AG04449 (cell line): ENCODE measurements at regions not wholly inside any gene's neighbourhood (a gene's known extent, or its start where the extent isn't known, plus 50 kb on each side); places are given as distances from the start of the nearest gene placed in this dataset.

Experiments
- CTCF ChIA-PET: fragments of 350-600 bp; formaldehyde crosslinking; extraction: SDS; loops from one replicate; lab custom pipeline; 2021; ENCODE audit warnings: antibody characterized with exemption; lab: Yijun Ruan, JAX
- POLR2A ChIA-PET: fragments of 400-600, 350-600 bp; formaldehyde crosslinking; extraction: SDS; loops from one replicate; lab custom pipeline; 2020; ENCODE audit warnings: antibody characterized with exemption, inconsistent platforms; lab: Yijun Ruan, JAX
- DNase-seq: peaks from one replicate; pipeline ENCODE4 v3.0.0-alpha.2; 2010; ENCODE audit warnings: low read depth, low spot score
- H3K4me3 ChIP-seq: 2 replicates; pipeline ENCODE4 v1.5.1; 2011; ENCODE audit warnings: low read depth, mild to moderate bottlenecking, control low read depth, low read length
- TF ChIP-seq, protein P1 (sequence below): IDR thresholded peaks from one replicate; pipeline ENCODE4 v1.5.1; 2011; ENCODE audit warnings: mild to moderate bottlenecking, moderate library complexity, low read length, control low read depth, inconsistent platforms; ENCODE audit not compliant: insufficient read depth; ENCODE audit errors: missing control alignments

DNA sequence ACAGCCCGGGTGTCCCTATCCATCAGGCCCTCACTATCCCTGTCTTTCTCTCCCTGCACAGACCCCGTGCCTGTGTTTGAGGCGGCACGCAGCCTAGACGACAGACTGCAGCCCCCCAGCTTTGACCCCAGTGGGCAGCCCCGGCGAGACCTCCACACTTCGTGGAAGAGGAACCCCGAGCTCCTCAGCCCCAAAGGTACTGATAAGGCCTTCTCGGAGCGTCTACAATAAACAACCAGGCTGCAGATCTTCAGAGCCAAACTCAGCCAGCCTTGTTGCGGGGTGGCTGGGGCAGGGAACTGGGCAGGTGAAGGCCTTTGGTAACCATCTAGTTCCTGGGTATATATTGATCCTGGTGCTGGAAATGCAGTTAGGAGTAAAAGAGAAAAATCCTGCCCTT is 77.5 kb downstream of the PHETA1 start:
- POLR2A ChIA-PET = no interaction called here
- no peak for DNase-seq
- CTCF ChIA-PET = interaction anchor here (1.0 kb wide), 1 partner anchor 10 kb away, joined by 3 read pairs; no protein-coding TSS in a partner anchor
- TF ChIP-seq, protein P1, sequence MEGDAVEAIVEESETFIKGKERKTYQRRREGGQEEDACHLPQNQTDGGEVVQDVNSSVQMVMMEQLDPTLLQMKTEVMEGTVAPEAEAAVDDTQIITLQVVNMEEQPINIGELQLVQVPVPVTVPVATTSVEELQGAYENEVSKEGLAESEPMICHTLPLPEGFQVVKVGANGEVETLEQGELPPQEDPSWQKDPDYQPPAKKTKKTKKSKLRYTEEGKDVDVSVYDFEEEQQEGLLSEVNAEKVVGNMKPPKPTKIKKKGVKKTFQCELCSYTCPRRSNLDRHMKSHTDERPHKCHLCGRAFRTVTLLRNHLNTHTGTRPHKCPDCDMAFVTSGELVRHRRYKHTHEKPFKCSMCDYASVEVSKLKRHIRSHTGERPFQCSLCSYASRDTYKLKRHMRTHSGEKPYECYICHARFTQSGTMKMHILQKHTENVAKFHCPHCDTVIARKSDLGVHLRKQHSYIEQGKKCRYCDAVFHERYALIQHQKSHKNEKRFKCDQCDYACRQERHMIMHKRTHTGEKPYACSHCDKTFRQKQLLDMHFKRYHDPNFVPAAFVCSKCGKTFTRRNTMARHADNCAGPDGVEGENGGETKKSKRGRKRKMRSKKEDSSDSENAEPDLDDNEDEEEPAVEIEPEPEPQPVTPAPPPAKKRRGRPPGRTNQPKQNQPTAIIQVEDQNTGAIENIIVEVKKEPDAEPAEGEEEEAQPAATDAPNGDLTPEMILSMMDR = no peak
- H3K4me3 ChIP-seq = no peak overlapping the region

DNA sequence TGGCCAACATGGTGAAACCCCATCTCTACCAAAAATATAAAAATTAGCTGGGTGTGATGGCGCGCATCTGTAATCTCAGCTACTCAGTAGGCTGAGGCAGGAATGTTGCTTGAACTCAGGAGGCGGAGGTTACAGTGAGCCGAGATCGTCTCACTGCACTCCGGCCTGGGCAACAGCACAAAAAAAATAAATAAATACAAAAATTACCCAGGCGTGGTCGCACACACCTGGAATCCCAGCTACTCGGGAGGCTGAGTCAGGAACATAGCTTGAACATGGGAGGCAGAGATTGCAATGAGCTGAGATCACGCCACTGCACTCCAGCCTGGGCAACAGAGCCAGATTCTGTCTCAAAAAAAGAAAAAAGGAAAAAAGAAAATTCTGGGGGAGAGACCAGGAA is 80.1 kb downstream of the PHETA1 start:
- H3K4me3 ChIP-seq = no peak overlapping the region
- CTCF ChIA-PET = interaction anchor here (1.7 to 2.4 kb wide), 2 partner anchors 10 to 20 kb away, joined by 4 to 14 read pairs; no protein-coding TSS in a partner anchor
- no peak for DNase-seq
- TF ChIP-seq, protein P1 = no peak
- POLR2A ChIA-PET = no interaction called here

DNA sequence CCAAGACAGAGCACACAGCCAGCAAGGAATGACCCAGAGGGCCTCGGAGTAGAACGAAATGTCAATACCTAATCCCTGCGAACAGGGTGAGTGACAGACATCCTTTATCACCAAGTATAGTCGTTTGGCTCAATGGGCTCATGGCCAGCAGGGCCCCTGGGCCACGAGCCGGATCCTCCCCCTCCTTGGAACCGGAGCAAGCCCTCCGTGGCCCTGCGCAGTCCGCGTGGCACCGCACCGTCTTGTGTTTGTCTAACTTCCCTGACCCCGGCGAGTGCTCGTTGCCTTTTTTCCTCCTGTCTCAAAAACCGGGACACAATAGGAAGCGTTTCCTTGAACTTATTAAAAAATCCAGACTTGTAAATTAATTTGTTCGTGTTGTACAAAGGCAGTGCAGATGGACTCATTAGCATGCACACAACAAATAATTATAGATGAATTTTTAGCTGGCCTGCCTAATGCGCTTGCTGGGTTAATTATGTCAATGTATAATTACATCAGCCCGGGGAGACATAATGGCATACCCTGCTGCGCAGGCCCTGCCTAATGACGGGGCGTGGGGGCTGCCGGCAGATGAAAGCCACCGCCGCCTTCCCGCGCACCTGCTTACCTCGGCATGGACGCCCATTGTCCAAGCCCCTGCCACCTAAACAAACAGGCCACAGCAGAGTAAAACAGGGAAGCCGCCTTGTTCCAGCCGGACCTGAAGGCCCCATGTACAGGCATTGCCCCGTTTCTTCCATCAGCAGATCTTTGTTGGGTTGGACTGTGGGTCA is 81.6 kb downstream of the PHETA1 start:
- ChIA-PET CTCF (interaction anchor here (1.7 kb wide), 1 partner anchor 19 kb away, joined by 4 read pairs; no protein-coding TSS in a partner anchor), POLR2A (no interaction called here)
- TF ChIP-seq, protein P1 = no peak
- no peak overlapping the region for H3K4me3 ChIP-seq
- no peak for DNase-seq

DNA sequence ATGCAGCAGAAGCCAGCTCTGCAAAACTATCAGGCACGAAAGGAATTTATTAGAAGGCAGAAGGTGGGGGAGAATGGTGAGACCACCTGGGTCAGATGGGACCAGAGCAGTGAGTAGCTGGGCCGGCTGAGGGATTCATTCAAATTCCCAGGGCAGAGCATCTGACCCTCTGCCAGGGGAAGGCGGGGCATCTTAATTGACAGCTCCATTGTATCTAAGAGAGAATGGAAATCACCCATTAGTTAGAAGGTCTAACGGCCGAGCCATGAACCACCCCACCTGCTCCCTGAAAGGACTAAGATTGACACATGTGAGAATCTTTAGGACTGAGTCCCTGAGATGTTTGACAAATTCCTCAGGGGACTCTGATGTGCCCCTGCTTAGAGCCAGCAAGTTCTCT is 83.7 kb downstream of the PHETA1 start:
- ChIA-PET POLR2A (no interaction called here), CTCF (interaction anchor here (1.1 kb wide), 1 partner anchor 13 kb away, joined by 5 read pairs; no protein-coding TSS in a partner anchor)
- no peak overlapping the region for H3K4me3 ChIP-seq
- TF ChIP-seq, protein P1 = no peak
- no peak for DNase-seq

DNA sequence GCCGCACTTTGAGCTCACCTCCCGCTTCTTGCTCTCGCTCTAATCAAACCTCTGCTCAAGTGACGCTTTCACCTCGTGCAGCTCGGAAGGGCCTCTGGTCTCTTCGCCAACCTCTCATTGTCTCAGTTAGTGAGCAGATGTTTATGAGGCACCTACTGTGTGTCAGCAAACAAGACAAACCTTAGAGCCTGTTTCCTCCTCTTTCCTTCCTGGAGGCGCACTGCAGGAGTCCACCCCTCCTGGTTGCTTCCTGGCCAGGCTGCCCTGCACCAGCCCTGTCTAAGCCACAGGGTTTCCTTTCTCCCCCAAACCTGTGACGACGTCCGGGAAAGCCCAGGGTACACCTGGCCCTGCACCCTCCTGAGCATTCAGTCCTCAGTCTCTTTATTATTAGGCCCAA is 84.2 kb downstream of the PHETA1 start:
- TF ChIP-seq, protein P1 = no peak
- no peak overlapping the region for H3K4me3 ChIP-seq
- POLR2A ChIA-PET = no interaction called here
- DNase-seq = no peak
- CTCF ChIA-PET = interaction anchor here (1.1 kb wide), 1 partner anchor 14 kb away, joined by 5 read pairs; no protein-coding TSS in a partner anchor

DNA sequence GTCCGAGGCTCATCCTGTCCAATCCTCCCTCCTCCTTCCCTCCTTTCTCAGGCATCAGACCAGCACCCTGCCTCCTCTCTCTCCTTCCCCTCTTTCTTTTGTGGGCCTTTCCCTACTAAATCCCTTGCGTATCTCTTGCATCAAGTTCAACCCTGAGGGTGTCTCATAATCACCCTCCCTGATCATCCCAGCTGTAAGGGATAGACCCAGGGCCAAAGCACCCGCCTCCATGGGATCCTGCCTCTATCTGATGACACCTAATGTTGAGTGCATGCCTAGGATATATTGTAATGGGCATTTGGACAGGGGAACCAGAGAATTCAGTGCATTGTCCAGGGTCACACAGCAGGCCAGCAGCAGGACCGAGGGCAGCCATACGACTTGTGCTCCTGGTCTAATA is 84.9 kb downstream of the PHETA1 start:
- DNase-seq = no peak

More for the DNA sequence above, 84.9 kb downstream of the PHETA1 start:
- POLR2A ChIA-PET = no interaction called here
- TF ChIP-seq, protein P1 = no peak
- CTCF ChIA-PET = no interaction called here
- H3K4me3 ChIP-seq = no peak overlapping the region
